Tibial nerve (tissue), 4 donors: ENCODE measurements at regions not wholly inside any gene's neighbourhood (a gene's known extent, or its start where the extent isn't known, plus 50 kb on each side); places are given as distances from the start of the nearest gene placed in this dataset.

Experiments
- DNase-seq, 2 donors: peaks; one replicate each; pipeline ENCODE4 v3.0.0-alpha.2; 2019; ENCODE audit warnings: low spot score in 2 of 2
- H3K27ac ChIP-seq, 4 donors: fragments of 200-600 bp; sonication (generic) in 3 of 4; one replicate each; pipeline ENCODE4 v1.5.1; 2017 to 2019; ENCODE audit warnings: mild to moderate bottlenecking in 1 of 4
- H3K27me3 ChIP-seq, 2 donors: fragments of 200-600 bp; sonication (generic) in 1 of 2; one replicate each; pipeline versions ENCODE4 v1.5.1 to v1.6.0; 2017 to 2019
- H3K36me3 ChIP-seq, 3 donors: fragments of 200-600 bp; sonication (generic); one replicate each; pipeline ENCODE4 v1.5.1; 2018 to 2019
- H3K4me1 ChIP-seq, 4 donors: fragments of 200-600 bp; sonication (generic) in 3 of 4; one replicate each; pipeline ENCODE4 v1.5.1; 2017 to 2019
- H3K4me3 ChIP-seq, 4 donors: fragments of 200-600 bp; sonication (generic) in 3 of 4; one replicate each; pipeline ENCODE4 v1.5.1; 2017 to 2019; ENCODE audit warnings: mild to moderate bottlenecking in 1 of 4, moderate library complexity in 1 of 4
- H3K9me3 ChIP-seq, 4 donors: fragments of 200-600 bp; sonication (generic) in 3 of 4; one replicate each; pipeline ENCODE4 v1.5.1; 2017 to 2019
- EP300 ChIP-seq, 2 donors: sonication (generic); formaldehyde crosslinking; IDR thresholded peaks; one replicate each; pipeline ENCODE4 v1.6.1; 2017; ENCODE audit warnings: antibody characterized with exemption in 2 of 2, mild to moderate bottlenecking in 1 of 2
- POLR2A ChIP-seq, 2 donors: fragments of 450-650 bp; IDR thresholded peaks; one replicate each; pipeline ENCODE4 v1.6.1; 2017; ENCODE audit warnings: antibody characterized with exemption in 2 of 2, mild to moderate bottlenecking in 2 of 2, moderate library complexity in 2 of 2
- WGBS, 2 donors: methylation state at CpG; one replicate each; pipeline ENCODE4 v1.1.5; 2018; 5-methylcytosine and 5-hydroxymethylcytosine counted together
- TF ChIP-seq, protein P1 (sequence below), 5 experiments: fragments of 200-600 bp in 3 of 5; fragments of 450-650 bp in 2 of 5; sonication (generic) in 3 of 5; IDR thresholded peaks; one replicate each; pipeline ENCODE4 v1.5.1; 2016 to 2019; ENCODE audit warnings: antibody characterized with exemption in 5 of 5, mild to moderate bottlenecking in 3 of 5, moderate library complexity in 2 of 5

DNA sequence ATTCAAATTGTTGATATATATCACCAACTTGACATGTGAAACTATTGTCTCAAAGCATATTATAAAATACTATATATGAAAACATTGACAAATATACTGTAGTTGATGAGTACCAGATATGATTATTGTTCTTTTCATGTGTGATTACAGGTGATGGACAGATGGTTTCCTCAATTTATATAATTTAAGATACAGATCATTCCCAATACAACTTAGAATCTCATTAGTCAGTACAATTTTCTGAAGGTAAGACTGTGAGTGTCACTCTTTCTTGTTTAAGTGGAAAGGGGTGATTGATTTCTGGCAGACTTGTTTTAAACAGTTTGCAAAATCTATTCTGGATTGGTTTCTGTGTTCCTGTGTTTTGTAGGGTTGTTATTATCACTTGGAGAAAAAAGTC, 498.8 kb downstream of the IRS2 start:
- no peaks in the 10 kb centered on the region for H3K4me1 ChIP-seq
- no peak for DNase-seq
- H3K27ac ChIP-seq, result no peak overlapping the region
- no peak overlapping the region for H3K4me3 ChIP-seq
- H3K27me3 ChIP-seq, result no peaks in the 10 kb centered on the region
- TF ChIP-seq, protein P1, sequence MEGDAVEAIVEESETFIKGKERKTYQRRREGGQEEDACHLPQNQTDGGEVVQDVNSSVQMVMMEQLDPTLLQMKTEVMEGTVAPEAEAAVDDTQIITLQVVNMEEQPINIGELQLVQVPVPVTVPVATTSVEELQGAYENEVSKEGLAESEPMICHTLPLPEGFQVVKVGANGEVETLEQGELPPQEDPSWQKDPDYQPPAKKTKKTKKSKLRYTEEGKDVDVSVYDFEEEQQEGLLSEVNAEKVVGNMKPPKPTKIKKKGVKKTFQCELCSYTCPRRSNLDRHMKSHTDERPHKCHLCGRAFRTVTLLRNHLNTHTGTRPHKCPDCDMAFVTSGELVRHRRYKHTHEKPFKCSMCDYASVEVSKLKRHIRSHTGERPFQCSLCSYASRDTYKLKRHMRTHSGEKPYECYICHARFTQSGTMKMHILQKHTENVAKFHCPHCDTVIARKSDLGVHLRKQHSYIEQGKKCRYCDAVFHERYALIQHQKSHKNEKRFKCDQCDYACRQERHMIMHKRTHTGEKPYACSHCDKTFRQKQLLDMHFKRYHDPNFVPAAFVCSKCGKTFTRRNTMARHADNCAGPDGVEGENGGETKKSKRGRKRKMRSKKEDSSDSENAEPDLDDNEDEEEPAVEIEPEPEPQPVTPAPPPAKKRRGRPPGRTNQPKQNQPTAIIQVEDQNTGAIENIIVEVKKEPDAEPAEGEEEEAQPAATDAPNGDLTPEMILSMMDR (IDR thresholded peaks at IDR 0.05), result no peak
- TF ChIP-seq POLR2A (IDR thresholded peaks at IDR 0.05) (no peak), EP300 (IDR thresholded peaks at IDR 0.05) (no peak)
- no peaks in the 10 kb centered on the region for H3K36me3 ChIP-seq
- no peaks in the 10 kb centered on the region for H3K9me3 ChIP-seq

DNA sequence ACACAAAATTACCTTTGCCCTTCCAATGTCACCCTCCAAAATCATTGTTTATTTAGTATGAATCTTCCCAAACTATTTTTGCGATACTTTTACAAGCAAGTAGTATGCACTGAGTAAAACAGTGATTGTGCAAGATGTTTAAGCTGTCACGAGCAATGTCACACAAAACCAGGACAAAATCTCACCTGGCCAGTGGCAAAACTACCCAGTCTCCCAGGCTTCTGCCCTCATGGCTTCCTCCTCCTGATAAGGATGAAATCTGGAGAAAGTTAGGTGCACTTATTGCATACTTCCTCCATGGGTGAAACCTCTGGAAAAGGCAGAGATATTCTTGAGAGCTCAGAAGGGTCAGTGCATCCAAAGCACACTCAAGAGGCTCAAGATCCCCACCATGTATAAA, 500.8 kb downstream of the IRS2 start:
- H3K4me1 ChIP-seq, result no peaks in the 10 kb centered on the region
- H3K4me3 ChIP-seq, result no peak overlapping the region
- H3K9me3 ChIP-seq, result no peaks in the 10 kb centered on the region
- TF ChIP-seq, protein P1 (IDR thresholded peaks at IDR 0.05), result no peak
- no peak for TF ChIP-seq EP300 (IDR thresholded peaks at IDR 0.05)
- TF ChIP-seq POLR2A (IDR thresholded peaks at IDR 0.05), result no peak
- 95 to 96% methylated on average over 2 of the region's 2 CpGs for WGBS, 2 donors
- no peaks in the 10 kb centered on the region for H3K36me3 ChIP-seq
- no peak for DNase-seq
- H3K27ac ChIP-seq, result no peak overlapping the region
- H3K27me3 ChIP-seq, result no peaks in the 10 kb centered on the region

DNA sequence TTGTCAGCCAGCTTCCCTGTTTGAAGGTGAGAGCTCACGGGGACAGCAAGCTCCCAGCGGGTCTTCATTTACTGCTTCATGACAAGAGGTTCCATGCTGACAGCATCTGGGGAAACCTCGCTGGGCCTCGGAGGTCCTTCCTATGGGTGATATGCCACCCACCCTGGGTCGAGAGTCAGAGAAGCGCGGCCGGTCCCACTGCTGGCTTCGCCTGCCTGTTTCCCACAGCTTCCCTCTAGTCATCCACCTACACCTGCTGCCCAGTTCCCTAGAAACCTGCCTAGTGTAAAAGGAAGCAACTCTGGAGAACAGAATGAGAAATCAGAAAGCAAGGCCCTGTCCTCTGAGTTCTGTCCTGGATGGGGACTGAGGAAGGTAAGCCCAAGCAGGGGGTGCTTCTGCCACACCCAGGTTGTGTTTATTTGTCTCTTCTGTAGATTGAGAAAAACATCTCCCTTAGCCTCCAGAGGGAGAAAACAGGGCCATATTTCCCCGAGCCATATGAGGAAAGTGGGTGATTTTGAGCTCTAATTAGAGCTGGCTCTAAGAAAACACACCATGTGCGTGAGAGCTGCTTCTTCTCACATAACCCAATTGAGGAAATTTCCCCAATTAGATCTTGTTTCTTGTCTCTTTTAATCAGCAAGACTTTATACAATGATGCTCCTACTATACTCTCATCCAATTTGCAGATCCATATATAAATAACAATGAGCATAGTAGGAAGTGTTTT, 504.3 kb downstream of the IRS2 start:
- H3K27ac ChIP-seq, result no peak overlapping the region
- no peak for DNase-seq

DNA sequence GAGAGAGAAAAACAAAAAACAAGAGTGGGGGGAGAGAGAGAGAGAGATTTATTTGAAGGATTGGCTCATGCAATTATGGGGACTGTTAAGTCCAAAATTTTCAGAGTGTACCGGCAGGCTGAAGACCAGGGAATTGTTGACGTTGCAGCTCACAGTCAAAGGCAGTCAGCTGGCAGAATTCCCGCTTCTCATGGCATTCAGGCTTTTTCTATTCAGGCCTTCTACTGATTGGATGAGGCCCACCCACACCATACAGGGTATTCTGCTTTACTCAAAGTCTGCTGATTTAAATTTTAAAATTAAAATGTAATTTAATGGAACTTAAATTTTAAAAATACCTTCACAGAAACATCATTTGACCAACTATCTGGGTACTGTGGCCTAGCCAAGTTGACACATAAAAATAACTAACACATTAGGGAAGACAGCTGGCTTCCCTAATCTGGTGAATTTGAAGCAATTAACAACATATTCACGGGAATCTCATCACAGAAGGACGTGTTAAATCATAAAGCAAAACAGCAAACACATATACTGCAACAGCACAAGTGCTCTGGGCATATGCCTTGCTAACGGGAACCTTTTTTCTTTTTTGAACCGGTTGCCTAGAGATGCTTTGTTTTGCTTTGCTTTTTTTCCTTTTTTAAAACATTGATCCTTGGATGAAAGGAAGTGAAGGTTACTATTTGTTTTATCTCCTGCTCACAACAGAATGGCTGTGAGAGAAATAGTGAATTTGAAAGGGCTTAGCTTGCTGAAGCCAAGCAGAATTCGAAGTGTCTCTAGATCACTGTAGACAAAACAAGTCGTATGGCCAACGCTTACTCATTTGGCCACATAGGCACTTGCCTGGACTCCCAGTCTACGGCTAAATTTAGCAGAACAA, 505.1 kb downstream of the IRS2 start:
- H3K27ac ChIP-seq, result no peak overlapping the region
- no peaks in the 10 kb centered on the region for H3K4me1 ChIP-seq
- no peaks in the 10 kb centered on the region for H3K27me3 ChIP-seq
- H3K9me3 ChIP-seq, result no peaks in the 10 kb centered on the region
- no peak for TF ChIP-seq EP300 (IDR thresholded peaks at IDR 0.05)
- no peak for TF ChIP-seq POLR2A (IDR thresholded peaks at IDR 0.05)
- TF ChIP-seq, protein P1 (IDR thresholded peaks at IDR 0.05), result no peak
- H3K36me3 ChIP-seq, result no peaks in the 10 kb centered on the region
- no peak for DNase-seq
- WGBS, 2 donors, result 77 to 78% methylated on average over 11 of the region's 11 CpGs
- H3K4me3 ChIP-seq, result no peak overlapping the region

More for the DNA sequence above, 504.3 kb downstream of the IRS2 start:
- WGBS, 2 donors, result 86 to 90% methylated on average over 11 of the region's 11 CpGs
- H3K27me3 ChIP-seq, result no peaks in the 10 kb centered on the region
- H3K36me3 ChIP-seq, result no peaks in the 10 kb centered on the region
- no peaks in the 10 kb centered on the region for H3K9me3 ChIP-seq
- H3K4me3 ChIP-seq, result no peak overlapping the region
- TF ChIP-seq POLR2A (IDR thresholded peaks at IDR 0.05), result no peak
- no peak for TF ChIP-seq EP300 (IDR thresholded peaks at IDR 0.05)
- TF ChIP-seq, protein P1 (IDR thresholded peaks at IDR 0.05), result no peak
- no peaks in the 10 kb centered on the region for H3K4me1 ChIP-seq

DNA sequence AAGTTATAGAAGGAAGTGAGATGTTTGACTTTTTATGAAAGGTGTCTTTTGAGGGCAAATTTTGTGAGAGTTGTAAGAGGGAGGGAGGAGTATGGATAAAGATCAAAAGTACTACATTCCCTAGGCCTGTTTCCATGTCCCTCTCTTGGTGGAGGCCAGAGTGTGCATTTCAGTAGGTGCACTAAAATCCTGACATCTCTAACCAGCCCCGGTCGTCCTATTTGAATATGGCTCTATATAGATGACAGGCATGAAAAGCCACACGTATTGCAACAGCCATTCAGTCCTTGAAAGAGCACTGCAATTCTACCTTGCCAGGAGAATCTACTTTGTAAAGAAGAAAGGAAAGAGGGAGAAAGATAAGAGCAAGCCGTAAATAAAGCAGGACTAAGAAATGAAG, 510.1 kb downstream of the IRS2 start:
- H3K9me3 ChIP-seq, result no peaks in the 10 kb centered on the region
- no peaks in the 10 kb centered on the region for H3K4me1 ChIP-seq
- H3K27me3 ChIP-seq, result no peaks in the 10 kb centered on the region
- no peak for DNase-seq
- TF ChIP-seq, protein P1 (IDR thresholded peaks at IDR 0.05), result no peak
- WGBS, 2 donors, result 89 to 94% methylated on average over 4 of the region's 4 CpGs
- no peak overlapping the region for H3K4me3 ChIP-seq
- H3K36me3 ChIP-seq, result no peaks in the 10 kb centered on the region
- H3K27ac ChIP-seq, result no peak overlapping the region
